GM10248 (cell line): ENCODE measurements at regions not wholly inside any gene's neighbourhood (a gene's known extent, or its start where the extent isn't known, plus 50 kb on each side); places are given as distances from the start of the nearest gene placed in this dataset.

Experiments
- CTCF ChIA-PET: fragments of 300-600 bp; sonication (Branson Sonifier 250); formaldehyde crosslinking; extraction: SDS; loops from one replicate; lab custom pipeline; 2021; ENCODE audit warnings: antibody characterized with exemption; lab: Yijun Ruan, JAX
- POLR2A ChIA-PET: fragments of 350-650 bp; sonication (Branson Sonifier 250); formaldehyde crosslinking; extraction: SDS; loops from one replicate; lab custom pipeline; 2020; ENCODE audit warnings: antibody characterized with exemption; lab: Yijun Ruan, JAX
- DNase-seq: peaks from one replicate; pipeline ENCODE4 v3.0.0; 2012; ENCODE audit errors: extremely low spot score
- TF ChIP-seq, protein P1 (sequence below): IDR thresholded peaks from 2 replicates; pipeline ENCODE4 v1.5.1; 2012; ENCODE audit warnings: mild to moderate bottlenecking, low read depth; ENCODE audit errors: extremely low read depth, missing control alignments, control extremely low read depth

DNA sequence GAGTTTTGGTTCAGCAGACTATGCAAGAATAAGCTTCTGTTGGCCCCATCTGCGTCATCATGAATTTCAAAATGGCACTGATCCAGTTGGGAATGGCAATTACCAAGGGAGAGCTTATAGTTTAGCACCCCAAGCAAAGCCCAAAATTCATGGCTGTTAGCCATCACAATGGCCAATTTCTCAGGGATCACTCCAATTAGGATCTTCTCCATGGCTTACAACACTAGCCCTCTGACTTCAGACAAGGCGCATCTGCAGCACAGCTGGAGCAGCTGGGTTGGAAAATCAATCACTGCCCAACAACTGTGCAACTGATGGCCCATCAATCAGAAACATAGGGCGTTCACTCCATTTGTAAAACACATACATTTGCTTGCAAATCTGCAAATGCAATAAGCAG lies 273.6 kb downstream of the SRBD1 start:
- DNase-seq, result no peak
- TF ChIP-seq, protein P1, sequence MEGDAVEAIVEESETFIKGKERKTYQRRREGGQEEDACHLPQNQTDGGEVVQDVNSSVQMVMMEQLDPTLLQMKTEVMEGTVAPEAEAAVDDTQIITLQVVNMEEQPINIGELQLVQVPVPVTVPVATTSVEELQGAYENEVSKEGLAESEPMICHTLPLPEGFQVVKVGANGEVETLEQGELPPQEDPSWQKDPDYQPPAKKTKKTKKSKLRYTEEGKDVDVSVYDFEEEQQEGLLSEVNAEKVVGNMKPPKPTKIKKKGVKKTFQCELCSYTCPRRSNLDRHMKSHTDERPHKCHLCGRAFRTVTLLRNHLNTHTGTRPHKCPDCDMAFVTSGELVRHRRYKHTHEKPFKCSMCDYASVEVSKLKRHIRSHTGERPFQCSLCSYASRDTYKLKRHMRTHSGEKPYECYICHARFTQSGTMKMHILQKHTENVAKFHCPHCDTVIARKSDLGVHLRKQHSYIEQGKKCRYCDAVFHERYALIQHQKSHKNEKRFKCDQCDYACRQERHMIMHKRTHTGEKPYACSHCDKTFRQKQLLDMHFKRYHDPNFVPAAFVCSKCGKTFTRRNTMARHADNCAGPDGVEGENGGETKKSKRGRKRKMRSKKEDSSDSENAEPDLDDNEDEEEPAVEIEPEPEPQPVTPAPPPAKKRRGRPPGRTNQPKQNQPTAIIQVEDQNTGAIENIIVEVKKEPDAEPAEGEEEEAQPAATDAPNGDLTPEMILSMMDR, result no peak
- CTCF ChIA-PET, result no interaction called here
- POLR2A ChIA-PET, result no interaction called here

DNA sequence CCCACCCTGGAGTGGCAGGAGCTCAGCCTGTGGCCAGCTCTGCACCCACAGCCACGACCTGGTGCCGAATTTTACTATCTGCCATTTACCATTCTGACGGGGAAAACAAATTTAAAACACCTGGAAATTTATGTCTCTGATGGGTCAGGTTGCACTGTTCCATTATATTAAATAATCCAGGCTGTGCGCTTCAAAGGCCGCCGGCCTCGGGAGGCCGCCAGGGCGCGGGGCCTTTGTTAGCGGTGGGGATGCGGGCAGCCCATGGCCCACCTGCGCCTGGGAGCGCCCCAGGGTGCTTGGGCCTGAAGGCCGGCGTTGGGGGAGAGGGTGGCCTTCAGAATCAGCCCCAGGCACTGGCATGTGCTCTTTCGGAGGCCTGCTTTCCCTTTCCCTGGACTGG lies 276.9 kb downstream of the SRBD1 start:
- POLR2A ChIA-PET, result no interaction called here
- TF ChIP-seq, protein P1, result no peak
- CTCF ChIA-PET, result no interaction called here
- no peak for DNase-seq

DNA sequence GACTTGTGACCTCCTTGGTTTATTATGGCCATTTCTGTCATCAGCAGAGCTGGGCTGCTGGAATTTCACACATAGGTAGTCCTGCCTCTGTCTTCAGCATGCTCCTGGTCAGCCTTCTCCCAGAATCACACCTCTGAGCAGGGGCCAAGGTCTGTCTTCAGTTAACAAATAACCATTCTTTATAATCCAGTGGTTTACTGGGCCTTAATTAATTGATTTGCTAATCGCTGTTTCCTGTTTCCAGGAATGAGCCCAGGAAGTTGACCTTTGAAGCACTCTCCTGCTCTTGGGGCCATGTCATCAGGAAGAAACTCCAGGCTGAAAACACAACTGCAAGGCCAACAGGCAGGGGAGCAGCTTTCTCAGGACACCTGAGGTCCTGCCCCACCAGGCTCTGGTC lies 278.5 kb downstream of the SRBD1 start:
- TF ChIP-seq, protein P1, result no peak
- CTCF ChIA-PET, result interaction anchor here (1.1 kb wide), 1 partner anchor 30 kb away, joined by 3 read pairs; no protein-coding TSS in a partner anchor
- no peak for DNase-seq
- POLR2A ChIA-PET, result no interaction called here

DNA sequence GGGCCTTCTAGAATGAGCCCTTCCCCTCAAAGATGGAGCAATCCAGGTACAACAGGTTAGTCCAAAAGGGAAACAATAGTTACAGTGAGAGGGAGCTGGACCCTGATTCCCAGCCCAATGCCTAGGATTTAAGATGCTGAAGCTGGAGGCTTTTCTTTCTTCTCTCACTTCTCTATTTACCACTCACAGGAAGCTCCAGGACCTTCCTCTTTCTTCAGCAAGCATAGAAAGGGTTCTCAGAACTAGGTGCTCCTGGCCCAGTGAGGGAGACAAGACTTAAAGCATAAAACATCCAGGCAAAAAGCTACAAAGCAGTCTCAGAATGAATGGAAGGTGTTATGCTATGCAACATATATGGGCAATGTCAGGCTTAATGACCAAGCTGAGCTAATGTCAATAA lies 279.0 kb downstream of the SRBD1 start:
- TF ChIP-seq, protein P1, result no peak
- DNase-seq, result no peak
- ChIA-PET CTCF (interaction anchor here (1.1 kb wide), 1 partner anchor 30 kb away, joined by 3 read pairs; no protein-coding TSS in a partner anchor), POLR2A (no interaction called here)

DNA sequence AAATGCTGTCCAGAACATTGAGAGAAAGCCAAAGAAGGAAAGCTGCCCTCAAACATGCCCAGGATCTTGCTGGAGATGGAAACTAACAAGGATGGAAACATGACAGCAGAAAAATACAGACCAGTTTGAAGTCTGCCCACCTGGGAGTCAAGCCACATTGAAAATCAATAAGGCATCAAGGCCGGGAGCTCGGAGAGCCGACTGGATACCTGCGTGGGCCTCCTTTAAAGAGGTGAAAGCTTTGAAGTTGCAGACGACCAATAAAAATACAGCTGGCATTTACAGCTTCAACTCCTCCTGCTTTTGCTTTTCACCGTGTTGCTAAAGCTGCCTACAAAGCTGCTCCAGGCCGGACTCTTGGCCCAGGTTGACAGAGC lies 279.7 kb downstream of the SRBD1 start:
- TF ChIP-seq, protein P1, result no peak
- POLR2A ChIA-PET, result no interaction called here
- CTCF ChIA-PET, result interaction anchor here (1.2 to 1.3 kb wide), 2 partner anchors 11 to 307 kb away, joined by 3 read pairs; no protein-coding TSS in a partner anchor
- no peak for DNase-seq

DNA sequence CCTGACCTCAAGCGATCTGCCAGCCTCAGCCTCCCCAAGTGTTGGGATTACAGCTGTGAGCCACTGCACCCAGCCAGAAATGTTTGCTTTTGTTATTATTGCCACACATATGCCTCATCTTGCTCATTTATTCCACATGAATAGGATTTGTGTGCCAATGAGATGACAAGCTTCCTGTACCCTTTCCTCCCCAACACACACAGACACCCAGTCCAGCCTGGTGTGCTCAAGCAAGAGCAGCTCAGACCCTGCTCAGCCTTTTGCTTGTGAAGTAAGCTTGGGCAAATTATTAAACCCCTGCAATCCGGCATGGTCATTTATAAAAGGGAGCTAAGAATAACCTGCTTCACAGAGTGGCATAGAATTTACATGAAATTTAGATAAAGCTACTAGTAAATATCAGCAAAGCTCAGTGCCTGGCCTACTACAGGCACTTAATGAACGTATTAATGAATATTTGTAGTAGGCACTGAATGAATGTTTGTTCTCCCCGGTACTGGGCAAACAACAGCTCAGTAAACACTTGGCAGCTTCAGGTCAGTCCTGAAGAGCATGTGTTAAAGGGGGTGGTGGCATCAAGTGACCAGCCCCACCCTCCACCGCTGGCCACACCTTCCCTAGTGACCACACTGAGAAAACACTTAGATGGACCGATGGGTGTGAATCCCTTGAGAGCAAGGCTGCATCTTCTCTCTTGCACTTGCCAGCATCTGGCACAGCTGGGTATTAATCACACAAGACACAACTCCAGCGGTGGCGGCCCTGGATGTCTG lies 280.2 kb downstream of the SRBD1 start:
- TF ChIP-seq, protein P1, result no peak
- CTCF ChIA-PET, result interaction anchor here (1.2 to 1.3 kb wide), 3 partner anchors 8 to 306 kb away, joined by 3 to 4 read pairs (median 3); no protein-coding TSS in a partner anchor
- POLR2A ChIA-PET, result no interaction called here
- no peak for DNase-seq
